Astrocyte (in vitro differentiated cells and primary cell): ENCODE measurements at regions not wholly inside any gene's neighbourhood (a gene's known extent, or its start where the extent isn't known, plus 50 kb on each side); places are given as distances from the start of the nearest gene placed in this dataset.

Experiments used
- DNase-seq: peaks from one replicate; pipeline ENCODE4 v3.0.0-alpha.2; 2010; ENCODE audit warnings: low read depth
- FAIRE-seq: peaks from 2 replicates; lab custom pipeline; 2011; peaks lifted over from hg19 to GRCh38; lab: Jason Lieb, UNC
- H2AFZ ChIP-seq: 2 replicates; pipeline ENCODE4 v1.6.0; 2012; ENCODE audit warnings: low read depth, low read length, inconsistent platforms
- H3K27ac ChIP-seq: 2 replicates; pipeline ENCODE4 v1.5.1; 2011; ENCODE audit warnings: low read depth, low read length, inconsistent platforms
- H3K27me3 ChIP-seq: 2 replicates; pipeline ENCODE4 v1.6.0; 2011; ENCODE audit warnings: low read length, inconsistent platforms; ENCODE audit not compliant: insufficient read depth
- H3K36me3 ChIP-seq: 2 replicates; pipeline ENCODE4 v1.5.1; 2011; ENCODE audit warnings: low read length, inconsistent platforms; ENCODE audit not compliant: insufficient read depth
- H3K4me1 ChIP-seq: 2 replicates; pipeline ENCODE4 v1.5.1; 2011; ENCODE audit warnings: low read length, inconsistent platforms; ENCODE audit not compliant: insufficient read depth
- H3K4me2 ChIP-seq: 2 replicates; pipeline ENCODE4 v1.6.0; 2012; ENCODE audit warnings: low read length, inconsistent platforms
- H3K4me3 ChIP-seq: 2 replicates; pipeline ENCODE4 v1.5.1; 2011; ENCODE audit warnings: low read depth, mild to moderate bottlenecking, low read length, inconsistent platforms; ENCODE audit not compliant: insufficient read depth
- H3K79me2 ChIP-seq: 2 replicates; pipeline ENCODE4 v1.6.0; 2012; ENCODE audit warnings: mild to moderate bottlenecking, low read length, inconsistent platforms; ENCODE audit not compliant: insufficient read depth
- H3K9ac ChIP-seq: 2 replicates; pipeline ENCODE4 v1.6.0; 2012; ENCODE audit warnings: mild to moderate bottlenecking, low read length, inconsistent platforms
- H3K9me3 ChIP-seq: 2 replicates; pipeline ENCODE4 v1.5.1; 2012; ENCODE audit warnings: low read depth, mild to moderate bottlenecking, low read length, inconsistent platforms; ENCODE audit not compliant: insufficient read depth
- H4K20me1 ChIP-seq: 2 replicates; pipeline ENCODE4 v1.6.0; 2012; ENCODE audit warnings: low read length, inconsistent platforms; ENCODE audit not compliant: insufficient read depth
- H3K27ac Mint-ChIP-seq: one replicate; pipeline ENCODE4 v1.8.0; 2021; ENCODE audit warnings: mild to moderate bottlenecking, mixed read lengths; ENCODE audit not compliant: unreplicated experiment
- H3K27me3 Mint-ChIP-seq: one replicate; pipeline ENCODE4 v1.8.0; 2021; ENCODE audit warnings: low read depth, mixed read lengths; ENCODE audit not compliant: unreplicated experiment
- H3K36me3 Mint-ChIP-seq: one replicate; pipeline ENCODE4 v1.8.0; 2021; ENCODE audit warnings: low read depth, mixed read lengths; ENCODE audit not compliant: unreplicated experiment
- H3K4me1 Mint-ChIP-seq: one replicate; pipeline ENCODE4 v1.8.0; 2021; ENCODE audit warnings: low read depth, mixed read lengths; ENCODE audit not compliant: unreplicated experiment
- H3K4me3 Mint-ChIP-seq: one replicate; pipeline ENCODE4 v1.8.0; 2021; ENCODE audit warnings: mild to moderate bottlenecking, moderate library complexity, mixed read lengths; ENCODE audit not compliant: unreplicated experiment
- H3K9me3 Mint-ChIP-seq: one replicate; pipeline ENCODE4 v1.8.0; 2021; ENCODE audit warnings: mild to moderate bottlenecking, mixed read lengths; ENCODE audit not compliant: unreplicated experiment
- EZH2 ChIP-seq: IDR thresholded peaks from 2 replicates; pipeline ENCODE4 v1.6.1; 2012; ENCODE audit warnings: mild to moderate bottlenecking, low read length, inconsistent platforms; ENCODE audit not compliant: insufficient read depth
- TF ChIP-seq, protein P1 (sequence below): IDR thresholded peaks from 2 replicates; pipeline ENCODE4 v1.5.1; 2011; ENCODE audit warnings: low read depth, mild to moderate bottlenecking, inconsistent platforms, low read length, moderate library complexity; ENCODE audit not compliant: insufficient read depth

DNA sequence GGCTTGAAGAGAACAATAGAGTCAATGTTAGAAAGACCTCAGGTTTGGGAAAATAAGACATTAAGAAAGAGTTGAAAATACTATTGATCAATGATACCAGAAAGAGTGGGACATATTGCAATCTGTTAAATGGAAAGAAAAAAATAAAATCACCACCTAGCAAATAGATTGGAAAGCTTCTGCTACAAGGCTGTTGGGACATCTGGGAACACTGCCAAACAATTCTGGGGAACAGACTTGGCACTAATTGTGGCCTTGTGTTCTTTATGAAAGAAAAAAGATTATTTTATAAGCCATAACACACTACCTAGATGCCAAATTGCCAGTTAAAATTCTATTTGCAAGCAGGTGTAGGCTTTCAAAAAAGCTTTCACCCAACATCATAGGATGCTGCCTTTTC is 137.8 kb downstream of the TSEN15 start:
- DNase-seq (no peak), FAIRE-seq (peak; percentile 43)
- Histone ChIP-seq H3K4me1 (no peaks in the 10 kb centered on the region), H3K4me2 (no peak overlapping the region), H3K4me3 (no peak overlapping the region), H3K27ac (no peak overlapping the region), H3K27me3 (no peaks in the 10 kb centered on the region), H3K79me2 (no peaks in the 10 kb centered on the region), H4K20me1 (no peaks in the 10 kb centered on the region), H2AFZ (no peak overlapping the region), H3K9me3 (no peaks in the 10 kb centered on the region), H3K9ac (no peak overlapping the region), H3K36me3 (no peaks in the 10 kb centered on the region)
- Mint-ChIP-seq H3K27ac (no peak overlapping the region), H3K27me3 (peaks cover 2% of the 10 kb centered on the region), H3K4me3 (no peak overlapping the region), H3K9me3 (no peaks in the 10 kb centered on the region), H3K4me1 (no peaks in the 10 kb centered on the region), H3K36me3 (no peaks in the 10 kb centered on the region)
- no peak for TF ChIP-seq EZH2
- TF ChIP-seq, protein P1, sequence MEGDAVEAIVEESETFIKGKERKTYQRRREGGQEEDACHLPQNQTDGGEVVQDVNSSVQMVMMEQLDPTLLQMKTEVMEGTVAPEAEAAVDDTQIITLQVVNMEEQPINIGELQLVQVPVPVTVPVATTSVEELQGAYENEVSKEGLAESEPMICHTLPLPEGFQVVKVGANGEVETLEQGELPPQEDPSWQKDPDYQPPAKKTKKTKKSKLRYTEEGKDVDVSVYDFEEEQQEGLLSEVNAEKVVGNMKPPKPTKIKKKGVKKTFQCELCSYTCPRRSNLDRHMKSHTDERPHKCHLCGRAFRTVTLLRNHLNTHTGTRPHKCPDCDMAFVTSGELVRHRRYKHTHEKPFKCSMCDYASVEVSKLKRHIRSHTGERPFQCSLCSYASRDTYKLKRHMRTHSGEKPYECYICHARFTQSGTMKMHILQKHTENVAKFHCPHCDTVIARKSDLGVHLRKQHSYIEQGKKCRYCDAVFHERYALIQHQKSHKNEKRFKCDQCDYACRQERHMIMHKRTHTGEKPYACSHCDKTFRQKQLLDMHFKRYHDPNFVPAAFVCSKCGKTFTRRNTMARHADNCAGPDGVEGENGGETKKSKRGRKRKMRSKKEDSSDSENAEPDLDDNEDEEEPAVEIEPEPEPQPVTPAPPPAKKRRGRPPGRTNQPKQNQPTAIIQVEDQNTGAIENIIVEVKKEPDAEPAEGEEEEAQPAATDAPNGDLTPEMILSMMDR, result no peak

DNA sequence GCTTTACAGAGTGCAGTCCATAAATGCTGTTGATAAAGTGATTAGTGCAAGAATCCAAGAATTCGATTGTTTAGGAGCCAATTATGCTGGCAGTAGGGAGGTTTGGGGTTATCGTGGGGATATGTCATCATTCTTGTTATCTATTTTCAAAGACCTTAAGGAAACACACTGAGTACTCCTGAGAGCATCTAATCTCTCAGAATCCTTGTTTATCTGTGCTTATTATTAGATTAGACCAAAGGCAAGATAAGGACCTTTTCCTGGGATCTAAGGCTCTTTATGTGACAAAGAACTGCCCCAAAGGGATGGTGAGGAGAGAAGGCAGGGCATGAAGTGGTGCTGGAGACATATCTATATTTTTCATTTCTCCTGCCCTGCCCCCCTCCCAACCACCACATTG is 139.1 kb downstream of the TSEN15 start:
- Histone ChIP-seq H3K9ac (no peak overlapping the region), H3K4me2 (no peak overlapping the region), H3K9me3 (no peaks in the 10 kb centered on the region), H3K36me3 (no peaks in the 10 kb centered on the region), H2AFZ (no peak overlapping the region), H3K4me1 (no peaks in the 10 kb centered on the region), H3K4me3 (no peak overlapping the region), H3K79me2 (no peaks in the 10 kb centered on the region), H4K20me1 (no peaks in the 10 kb centered on the region), H3K27ac (no peak overlapping the region), H3K27me3 (no peaks in the 10 kb centered on the region)
- Mint-ChIP-seq H3K4me3 (no peak overlapping the region), H3K36me3 (no peaks in the 10 kb centered on the region), H3K27me3 (peaks cover 2% of the 10 kb centered on the region), H3K9me3 (no peaks in the 10 kb centered on the region), H3K4me1 (no peaks in the 10 kb centered on the region), H3K27ac (no peak overlapping the region)
- DNase-seq (no peak), FAIRE-seq (no peak)
- TF ChIP-seq, protein P1, result no peak
- no peak for TF ChIP-seq EZH2

DNA sequence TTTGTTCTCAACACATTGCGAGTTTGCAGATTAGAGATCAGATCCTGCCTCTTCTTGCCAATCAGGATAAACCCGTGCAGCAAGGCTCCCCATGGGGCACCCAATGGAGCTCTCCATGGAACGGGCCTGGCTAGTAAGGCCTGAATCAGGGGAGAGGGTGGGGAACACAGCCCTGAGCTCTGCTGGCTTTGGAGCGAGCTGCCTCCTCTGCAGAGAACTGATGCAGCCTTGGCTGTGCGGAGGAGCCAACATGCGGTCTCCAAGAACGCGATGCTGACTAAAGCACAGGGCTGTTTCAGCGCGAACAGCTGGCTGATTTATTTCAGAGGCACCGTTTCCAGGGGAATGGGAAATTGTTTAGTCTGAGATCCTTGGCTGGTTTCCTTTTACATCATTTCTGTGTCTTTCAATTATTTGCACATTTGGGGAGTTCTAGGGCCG is 139.7 kb downstream of the TSEN15 start:
- H3K4me2 ChIP-seq, result no peak overlapping the region
- H3K9ac ChIP-seq, result no peak overlapping the region
- TF ChIP-seq EZH2, result no peak
- TF ChIP-seq, protein P1, result no peak

More for the DNA sequence above, 139.7 kb downstream of the TSEN15 start:
- Histone ChIP-seq H3K27me3 (no peaks in the 10 kb centered on the region), H3K27ac (no peak overlapping the region), H3K4me3 (no peak overlapping the region), H3K36me3 (no peaks in the 10 kb centered on the region), H3K4me1 (no peaks in the 10 kb centered on the region), H3K79me2 (no peaks in the 10 kb centered on the region), H2AFZ (no peak overlapping the region), H3K9me3 (no peaks in the 10 kb centered on the region), H4K20me1 (no peaks in the 10 kb centered on the region)
- DNase-seq (peak; percentile 82), FAIRE-seq (peak; percentile 41)
- H3K4me1 Mint-ChIP-seq, result no peaks in the 10 kb centered on the region
- no peak overlapping the region for H3K27ac Mint-ChIP-seq
- H3K4me3 Mint-ChIP-seq, result no peak overlapping the region
- no peaks in the 10 kb centered on the region for H3K36me3 Mint-ChIP-seq
- H3K27me3 Mint-ChIP-seq, result peaks cover 2% of the 10 kb centered on the region
- H3K9me3 Mint-ChIP-seq, result no peaks in the 10 kb centered on the region
